ENCODE measurements at regions not wholly inside any gene's neighbourhood (a gene's known extent, or its start where the extent isn't known, plus 50 kb on each side); places are given as distances from the start of the nearest gene placed in this dataset.
"Not testable (repeated sequence)": the region's sequence is repeated elsewhere in the genome, so short reads cannot be mapped to it uniquely, and the experiment has no call there.

DNA sequence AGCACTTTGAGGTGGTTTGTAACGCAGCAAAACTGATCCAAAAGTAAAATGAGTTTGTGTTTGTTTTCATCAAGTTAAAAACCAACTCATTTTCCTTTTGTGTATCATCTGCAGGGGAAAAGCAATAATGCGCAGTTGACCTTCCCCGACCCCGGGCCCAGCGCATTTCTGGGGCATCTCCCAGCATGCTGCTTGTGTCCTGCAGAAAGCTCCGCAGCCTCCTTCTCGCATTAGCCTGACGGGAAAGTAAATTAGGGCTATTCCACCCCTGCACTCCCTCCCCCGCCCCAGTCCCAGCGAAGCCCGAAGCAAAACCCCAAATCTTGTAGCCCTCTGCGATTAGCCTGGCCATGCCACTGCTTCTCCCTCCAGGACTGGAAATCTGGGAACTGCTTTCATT lies 82.0 kb upstream of the PPM1B start:
- no peak for DNase-seq (ENCODE audit: low spot score)
- no peak overlapping the region for H3K27ac ChIP-seq
- ChIA-PET POLR2A (ENCODE audit: low non-redundant PET) (no interaction called here), CTCF (interaction anchor here (0.8 to 1.0 kb wide), 7 partner anchors 10 to 205 kb away, joined by 3 to 6 read pairs (median 4); no protein-coding TSS in a partner anchor)
- TF ChIP-seq, protein P1, sequence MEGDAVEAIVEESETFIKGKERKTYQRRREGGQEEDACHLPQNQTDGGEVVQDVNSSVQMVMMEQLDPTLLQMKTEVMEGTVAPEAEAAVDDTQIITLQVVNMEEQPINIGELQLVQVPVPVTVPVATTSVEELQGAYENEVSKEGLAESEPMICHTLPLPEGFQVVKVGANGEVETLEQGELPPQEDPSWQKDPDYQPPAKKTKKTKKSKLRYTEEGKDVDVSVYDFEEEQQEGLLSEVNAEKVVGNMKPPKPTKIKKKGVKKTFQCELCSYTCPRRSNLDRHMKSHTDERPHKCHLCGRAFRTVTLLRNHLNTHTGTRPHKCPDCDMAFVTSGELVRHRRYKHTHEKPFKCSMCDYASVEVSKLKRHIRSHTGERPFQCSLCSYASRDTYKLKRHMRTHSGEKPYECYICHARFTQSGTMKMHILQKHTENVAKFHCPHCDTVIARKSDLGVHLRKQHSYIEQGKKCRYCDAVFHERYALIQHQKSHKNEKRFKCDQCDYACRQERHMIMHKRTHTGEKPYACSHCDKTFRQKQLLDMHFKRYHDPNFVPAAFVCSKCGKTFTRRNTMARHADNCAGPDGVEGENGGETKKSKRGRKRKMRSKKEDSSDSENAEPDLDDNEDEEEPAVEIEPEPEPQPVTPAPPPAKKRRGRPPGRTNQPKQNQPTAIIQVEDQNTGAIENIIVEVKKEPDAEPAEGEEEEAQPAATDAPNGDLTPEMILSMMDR (conservative IDR thresholded peaks at IDR 0.05; ENCODE audit: low read depth), result no peak

DNA sequence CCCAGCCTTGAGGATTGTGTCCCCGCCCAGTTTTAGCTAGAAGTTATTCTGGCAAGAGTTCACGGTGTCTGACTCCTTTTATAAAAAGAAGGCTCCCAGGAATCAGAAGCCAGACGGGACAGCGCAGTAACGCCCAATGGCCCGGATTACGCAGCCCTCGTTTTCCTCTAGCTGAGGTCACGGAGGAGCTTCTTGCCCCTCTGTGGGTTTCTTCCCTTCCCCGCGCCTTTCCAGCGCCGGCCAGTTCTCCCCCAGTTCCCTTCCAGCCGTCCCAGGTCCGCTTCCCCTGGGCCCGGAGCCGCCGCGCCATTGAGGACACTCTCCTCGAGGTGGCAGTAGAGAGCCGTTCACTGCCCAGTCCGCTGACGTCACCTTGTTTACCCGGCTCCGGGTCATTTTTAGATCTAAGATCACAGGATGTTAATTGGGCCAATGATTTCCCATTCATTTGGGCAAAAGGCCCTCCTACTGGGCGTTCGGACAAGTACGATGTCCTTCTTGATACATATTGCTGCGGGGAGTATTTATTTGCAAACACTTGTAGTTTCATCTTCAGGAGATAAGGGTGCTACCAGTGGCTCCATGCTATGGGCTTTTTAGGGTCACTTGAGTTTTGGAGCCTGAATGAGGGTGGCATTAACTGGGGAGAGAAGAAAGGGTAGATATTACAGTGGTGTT lies 81.5 kb upstream of the PPM1B start:
- POLR2A ChIA-PET (ENCODE audit: low non-redundant PET), result no interaction called here
- H3K27ac ChIP-seq, result no peak overlapping the region
- CTCF ChIA-PET, result interaction anchor here (0.8 to 1.0 kb wide), 7 partner anchors 9 to 204 kb away, joined by 3 to 6 read pairs (median 4); no protein-coding TSS in a partner anchor
- TF ChIP-seq, protein P1 (conservative IDR thresholded peaks at IDR 0.05; ENCODE audit: low read depth), result peak; percentile 96
- peak; percentile 82 for DNase-seq (ENCODE audit: low spot score)

DNA sequence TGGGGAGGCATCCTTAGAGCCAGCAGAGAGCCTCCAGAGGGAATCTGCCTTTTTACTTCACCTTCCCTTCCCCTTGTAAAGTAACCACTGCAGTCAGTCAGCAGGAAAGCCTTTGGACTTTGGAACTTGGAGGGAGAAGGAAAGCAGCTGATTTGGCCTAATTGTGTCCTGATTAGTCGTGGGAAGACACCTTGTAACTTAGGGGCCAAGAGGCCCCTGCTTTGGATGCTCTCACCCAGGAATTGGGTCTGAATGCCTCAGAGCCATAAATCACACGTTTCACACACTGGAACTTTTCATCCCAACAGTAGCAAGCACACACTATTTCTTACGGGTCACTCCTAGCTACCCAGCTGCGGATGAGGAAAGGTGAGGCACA lies 81.0 kb upstream of the PPM1B start:
- H3K27ac ChIP-seq, result no peak overlapping the region
- POLR2A ChIA-PET (ENCODE audit: low non-redundant PET), result no interaction called here
- CTCF ChIA-PET, result interaction anchor here (0.5 to 1.3 kb wide), 2 partner anchors 33 to 44 kb away, joined by 3 to 4 read pairs; no protein-coding TSS in a partner anchor
- no peak for DNase-seq (ENCODE audit: low spot score)
- TF ChIP-seq, protein P1 (conservative IDR thresholded peaks at IDR 0.05; ENCODE audit: low read depth), result no peak

DNA sequence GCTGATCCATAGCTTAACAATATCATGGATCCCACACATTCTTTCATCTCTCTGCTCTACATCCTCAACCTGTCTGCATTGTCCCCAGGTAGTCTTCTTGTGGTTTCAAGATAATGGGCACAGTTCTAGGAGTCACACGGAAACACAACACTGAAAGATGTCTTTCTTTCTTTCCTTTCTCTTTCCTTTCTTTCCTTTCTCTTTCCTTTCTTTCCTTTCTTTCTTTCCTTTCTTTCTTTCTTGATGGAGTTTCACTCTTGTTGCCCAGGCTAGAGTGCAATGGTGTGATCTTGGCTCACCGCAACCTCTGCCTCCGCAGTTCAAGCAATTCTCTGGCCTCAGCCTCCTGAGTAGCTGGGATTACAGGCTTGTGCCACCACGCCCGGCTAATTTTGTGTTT lies 76.2 kb upstream of the PPM1B start:
- CTCF ChIA-PET; POLR2A ChIA-PET (ENCODE audit: low non-redundant PET): not testable (repeated sequence)

DNA sequence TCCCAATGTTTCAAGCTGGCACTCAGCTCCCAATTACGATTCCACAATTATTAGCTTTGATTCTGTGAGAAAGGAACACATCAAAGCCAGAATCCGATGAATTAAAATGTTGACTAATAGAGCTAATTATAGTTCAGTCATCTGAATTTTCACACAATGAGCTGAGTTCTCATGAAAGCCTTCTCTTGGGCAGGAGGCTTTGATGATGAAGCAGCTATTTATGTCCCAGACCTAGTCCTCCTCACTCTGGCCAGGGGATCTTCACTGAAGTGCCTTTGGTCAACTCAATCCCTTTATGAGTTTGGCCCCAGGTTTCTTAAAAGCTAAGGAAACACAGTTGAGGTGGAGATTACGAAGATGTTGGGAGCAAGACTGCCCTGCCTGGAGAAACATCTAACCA lies 74.7 kb upstream of the PPM1B start:
- ChIA-PET POLR2A (ENCODE audit: low non-redundant PET) (no interaction called here), CTCF (no interaction called here)
- H3K27ac ChIP-seq, result no peak overlapping the region
- TF ChIP-seq, protein P1 (conservative IDR thresholded peaks at IDR 0.05; ENCODE audit: low read depth), result no peak
- DNase-seq (ENCODE audit: low spot score), result no peak

More for the DNA sequence above, 76.2 kb upstream of the PPM1B start:
- DNase-seq (ENCODE audit: low spot score); H3K27ac ChIP-seq: not testable (repeated sequence)

DNA sequence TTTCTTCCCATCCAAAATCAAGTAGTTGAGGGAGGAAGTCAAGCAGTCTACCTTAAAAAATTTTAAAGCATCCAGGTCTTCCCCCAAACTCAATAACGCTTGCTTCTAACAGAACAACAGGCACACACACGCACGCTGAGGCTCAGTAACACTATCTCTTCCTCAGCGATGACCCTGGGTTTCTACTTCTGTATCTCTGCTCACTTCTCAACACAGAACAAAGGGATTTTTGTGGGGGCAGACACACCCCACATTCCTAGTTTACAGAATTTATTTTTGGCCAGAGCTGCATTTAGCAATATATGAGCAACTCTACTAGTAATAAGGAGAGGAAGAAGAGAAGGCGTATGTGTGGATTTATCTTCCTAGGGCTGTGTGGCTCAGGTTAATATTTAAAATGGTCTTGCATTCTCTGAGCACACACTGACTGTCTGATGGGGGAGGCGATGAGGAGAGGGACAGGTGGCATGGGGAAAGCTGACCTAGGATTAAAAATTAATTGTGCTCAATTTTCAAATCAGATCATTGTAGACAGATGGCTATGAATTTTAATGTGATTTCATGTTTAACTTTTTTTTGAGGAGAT lies 71.3 kb upstream of the PPM1B start:
- CTCF ChIA-PET, result interaction anchor here (0.6 to 0.7 kb wide), 2 partner anchors 21 to 84 kb away, joined by 3 read pairs; no protein-coding TSS in a partner anchor
- TF ChIP-seq, protein P1 (conservative IDR thresholded peaks at IDR 0.05; ENCODE audit: low read depth), result no peak
- no peak overlapping the region for H3K27ac ChIP-seq
- POLR2A ChIA-PET (ENCODE audit: low non-redundant PET), result no interaction called here
- no peak for DNase-seq (ENCODE audit: low spot score)

DNA sequence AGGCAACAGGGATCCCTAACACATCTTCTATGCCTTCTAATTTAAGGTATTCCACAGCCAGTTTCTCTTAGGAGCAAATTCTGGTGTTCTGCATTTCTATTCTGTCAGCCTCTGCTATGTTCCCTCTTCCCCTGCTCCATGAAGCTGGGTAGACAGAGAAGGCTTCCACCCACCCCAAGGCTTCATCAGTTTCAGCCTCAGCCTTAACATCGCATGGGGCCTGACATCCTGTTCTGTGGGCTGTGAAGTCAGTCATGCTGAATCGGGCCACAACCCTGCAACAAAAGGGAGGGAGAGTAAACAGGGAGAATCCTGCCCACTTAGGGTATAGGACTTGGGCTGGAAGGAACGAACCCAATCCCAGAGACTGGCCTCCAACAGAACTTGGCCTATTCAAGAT lies 70.6 kb upstream of the PPM1B start:
- POLR2A ChIA-PET (ENCODE audit: low non-redundant PET), result no interaction called here
- H3K27ac ChIP-seq, result no peak overlapping the region
- CTCF ChIA-PET, result interaction anchor here (0.6 to 0.7 kb wide), 3 partner anchors 22 to 143 kb away, joined by 3 to 4 read pairs (median 3); no protein-coding TSS in a partner anchor
- TF ChIP-seq, protein P1 (conservative IDR thresholded peaks at IDR 0.05; ENCODE audit: low read depth), result no peak
- DNase-seq (ENCODE audit: low spot score), result no peak

All from RWPE1 (cell line).